Muscle layer of colon (tissue), 2 donors: ENCODE measurements at regions not wholly inside any gene's neighbourhood (a gene's known extent, or its start where the extent isn't known, plus 50 kb on each side); places are given as distances from the start of the nearest gene placed in this dataset.

Source experiments
- H3K27ac ChIP-seq: one replicate; pipeline ENCODE4 v1.7.0; 2013; ENCODE audit warnings: low read depth, mild to moderate bottlenecking, low read length, moderate library complexity
- H3K27me3 ChIP-seq, 2 donors: one replicate each; pipeline ENCODE4 v1.7.0; 2013; ENCODE audit warnings: low read length in 2 of 2, mild to moderate bottlenecking in 2 of 2; ENCODE audit not compliant: insufficient read depth in 2 of 2, control insufficient read depth in 1 of 2
- H3K36me3 ChIP-seq: one replicate; pipeline ENCODE4 v1.7.0; 2013; ENCODE audit warnings: mild to moderate bottlenecking, low read length; ENCODE audit not compliant: insufficient read depth
- H3K4me1 ChIP-seq: one replicate; pipeline ENCODE4 v1.7.0; 2013; ENCODE audit warnings: mild to moderate bottlenecking, low read length; ENCODE audit not compliant: insufficient read depth
- H3K4me3 ChIP-seq, 2 donors: one replicate each; pipeline ENCODE4 v1.7.0; 2013; ENCODE audit warnings: low read length in 2 of 2, low read depth in 1 of 2, mild to moderate bottlenecking in 1 of 2, moderate library complexity in 1 of 2
- H3K9ac ChIP-seq: one replicate; pipeline ENCODE4 v1.7.0; 2013; ENCODE audit warnings: low read length
- H3K9me3 ChIP-seq: one replicate; pipeline ENCODE4 v1.7.0; 2013; ENCODE audit warnings: mild to moderate bottlenecking, low read length
- donor health status: abdominal sarcoma.
- donor health status: Adenocarcinoma of cecum.

DNA sequence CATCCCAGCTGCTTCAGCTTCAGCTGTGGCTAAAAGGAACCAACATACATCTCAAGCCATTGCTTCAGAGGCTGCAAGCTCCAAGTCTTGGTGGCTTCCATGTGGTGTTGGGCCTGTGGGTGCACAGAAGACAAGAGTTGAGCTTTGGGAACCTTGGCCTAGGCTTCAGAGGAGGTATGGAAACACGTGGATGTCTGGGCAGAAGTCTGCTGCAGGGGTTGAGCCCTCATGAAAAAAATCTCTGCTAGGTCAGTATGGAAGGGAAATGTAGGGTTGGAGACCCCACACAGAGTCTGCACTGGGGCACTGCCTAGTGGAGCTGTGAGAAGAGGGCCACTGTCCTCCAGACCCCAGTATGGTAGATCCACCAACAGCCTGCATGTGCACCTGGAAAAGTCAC, 279.3 kb downstream of the MZT1 start:
- Histone ChIP-seq H3K27ac (no peak overlapping the region), H3K36me3 (no peaks in the 10 kb centered on the region), H3K4me3 (no peak overlapping the region)

DNA sequence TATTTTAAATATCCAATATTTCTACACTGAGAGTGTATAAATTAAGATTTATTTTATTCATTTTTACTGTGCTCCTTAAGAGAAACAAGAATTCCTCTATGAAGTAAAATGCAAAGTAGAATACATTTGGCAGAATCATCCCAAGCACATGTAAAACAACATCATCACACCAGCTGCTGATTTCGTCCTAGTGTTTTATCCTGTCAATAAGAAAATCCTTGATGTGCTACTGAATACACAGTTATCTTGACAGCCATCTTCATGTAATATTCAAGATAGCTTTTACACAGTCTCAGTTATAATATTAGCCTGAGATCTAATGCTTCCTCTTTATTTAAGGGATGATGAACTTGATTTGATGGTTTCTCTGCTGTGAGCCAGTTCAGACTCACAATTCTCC, 282.4 kb downstream of the MZT1 start:
- no peak overlapping the region for H3K4me3 ChIP-seq
- no peak overlapping the region for H3K27ac ChIP-seq

More for the DNA sequence above, 279.3 kb downstream of the MZT1 start:
- Histone ChIP-seq H3K9me3 (no peaks in the 10 kb centered on the region), H3K27me3 (no peaks in the 10 kb centered on the region), H3K4me1 (no peaks in the 10 kb centered on the region), H3K9ac (no peak overlapping the region)

DNA sequence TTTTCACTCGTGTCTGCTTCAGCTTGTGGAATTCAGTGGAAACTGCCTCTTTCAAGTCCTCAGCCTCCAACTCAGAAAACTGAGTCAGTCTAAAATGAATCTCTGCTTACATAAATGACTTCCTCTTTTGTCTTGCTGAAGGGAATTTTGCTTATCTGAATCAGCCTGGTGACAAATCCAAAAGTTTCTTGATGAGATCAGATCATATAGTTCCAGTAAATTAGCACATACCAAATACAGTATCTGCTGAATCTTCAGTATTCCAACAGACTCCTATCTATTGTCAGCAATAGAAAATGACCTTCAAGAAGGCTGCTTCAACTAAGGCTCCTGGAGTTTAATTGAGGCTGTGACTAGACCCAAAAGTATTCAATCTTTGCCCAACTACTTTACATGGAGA, 290.0 kb downstream of the MZT1 start:
- Histone ChIP-seq H3K4me1 (no peaks in the 10 kb centered on the region), H3K27me3 (no peaks in the 10 kb centered on the region), H3K4me3 (no peak overlapping the region), H3K9me3 (no peaks in the 10 kb centered on the region), H3K9ac (no peak overlapping the region), H3K27ac (no peak overlapping the region), H3K36me3 (no peaks in the 10 kb centered on the region)

More for the DNA sequence above, 282.4 kb downstream of the MZT1 start:
- no peaks in the 10 kb centered on the region for H3K4me1 ChIP-seq
- no peaks in the 10 kb centered on the region for H3K9me3 ChIP-seq
- no peaks in the 10 kb centered on the region for H3K36me3 ChIP-seq
- H3K27me3 ChIP-seq, result no peaks in the 10 kb centered on the region
- H3K9ac ChIP-seq, result no peak overlapping the region

DNA sequence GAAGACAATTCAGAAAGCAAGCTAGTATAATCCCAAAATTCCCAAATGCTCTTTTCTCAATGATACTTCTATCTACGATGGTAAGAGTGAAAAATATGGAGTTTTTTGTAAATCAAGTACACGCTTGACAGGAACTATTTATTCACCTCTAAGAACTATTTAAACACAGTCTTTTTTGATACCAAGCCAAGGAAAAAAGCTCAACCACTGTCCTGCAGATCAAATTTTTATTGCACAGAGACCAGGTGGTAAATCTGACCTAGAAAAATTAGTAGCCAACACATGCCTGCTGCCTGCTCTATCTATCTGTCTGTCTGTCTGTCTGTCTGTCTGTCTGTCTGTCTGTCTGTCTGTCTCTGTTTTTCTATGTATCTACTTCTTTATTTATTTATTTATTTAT, 292.2 kb downstream of the MZT1 start:
- H3K27ac ChIP-seq, result no peak overlapping the region
- H3K36me3 ChIP-seq, result no peaks in the 10 kb centered on the region
- no peaks in the 10 kb centered on the region for H3K4me1 ChIP-seq
- no peak overlapping the region for H3K9ac ChIP-seq
- no peaks in the 10 kb centered on the region for H3K27me3 ChIP-seq
- no peak overlapping the region for H3K4me3 ChIP-seq
- H3K9me3 ChIP-seq, result no peaks in the 10 kb centered on the region

DNA sequence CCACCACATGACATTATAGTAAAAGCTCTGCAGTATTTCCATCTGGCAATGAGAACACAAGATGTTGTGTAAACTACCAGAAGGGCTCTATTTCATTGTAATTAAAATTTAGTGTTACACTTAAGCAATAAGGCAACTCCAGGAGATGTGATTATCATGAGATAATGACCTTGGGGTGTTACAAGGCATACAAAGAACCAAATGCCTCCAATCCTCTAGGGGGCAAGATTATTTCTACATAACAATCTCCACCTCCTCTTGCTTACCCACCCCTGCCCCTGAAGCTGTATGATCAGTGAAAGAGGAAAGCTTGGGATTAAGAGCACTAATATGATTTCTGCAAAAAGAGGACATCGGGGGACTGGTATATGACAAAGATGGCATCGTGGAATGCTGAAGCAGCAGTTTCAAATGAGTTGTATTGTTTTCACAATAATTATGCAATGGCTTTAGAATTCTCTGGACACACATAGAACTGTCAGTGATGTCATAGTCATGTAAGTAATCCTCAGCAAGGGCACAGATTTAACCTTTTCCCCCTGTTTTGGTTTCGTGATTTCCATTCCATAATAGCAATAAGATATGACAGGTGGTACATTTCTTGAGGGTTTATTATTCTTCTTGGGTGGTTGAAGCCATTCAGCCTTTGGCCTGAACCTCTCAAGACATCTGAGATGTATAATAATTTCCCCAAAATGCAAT, 295.3 kb downstream of the MZT1 start:
- Histone ChIP-seq H3K4me1 (no peaks in the 10 kb centered on the region), H3K36me3 (no peaks in the 10 kb centered on the region)

DNA sequence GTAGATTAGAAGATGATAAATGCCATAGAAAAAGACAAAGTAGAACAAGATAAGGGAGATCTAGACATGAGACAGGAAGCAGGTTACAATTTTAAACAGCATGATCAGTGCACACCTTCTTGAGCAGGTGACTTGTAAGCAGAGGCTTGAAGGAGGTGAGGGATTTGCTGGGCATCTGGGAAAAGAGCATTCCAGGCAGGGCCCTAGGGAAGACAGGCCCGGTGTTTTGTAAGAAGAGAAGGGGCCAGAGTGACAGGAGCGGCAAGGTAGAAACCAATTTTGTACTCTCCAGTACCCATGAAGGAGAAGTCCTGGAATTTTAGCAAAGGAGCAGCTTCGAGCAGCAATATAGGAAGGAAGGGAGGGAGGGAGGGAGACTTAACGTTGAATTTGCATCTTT, 296.5 kb downstream of the MZT1 start:
- Histone ChIP-seq H3K27me3 (no peaks in the 10 kb centered on the region), H3K36me3 (no peaks in the 10 kb centered on the region), H3K9ac (no peak overlapping the region), H3K4me3 (no peak overlapping the region), H3K9me3 (no peaks in the 10 kb centered on the region), H3K27ac (no peak overlapping the region), H3K4me1 (no peaks in the 10 kb centered on the region)

More for the DNA sequence above, 295.3 kb downstream of the MZT1 start:
- no peak overlapping the region for H3K27ac ChIP-seq
- no peaks in the 10 kb centered on the region for H3K9me3 ChIP-seq
- no peak overlapping the region for H3K9ac ChIP-seq
- no peaks in the 10 kb centered on the region for H3K27me3 ChIP-seq
- no peak overlapping the region for H3K4me3 ChIP-seq

DNA sequence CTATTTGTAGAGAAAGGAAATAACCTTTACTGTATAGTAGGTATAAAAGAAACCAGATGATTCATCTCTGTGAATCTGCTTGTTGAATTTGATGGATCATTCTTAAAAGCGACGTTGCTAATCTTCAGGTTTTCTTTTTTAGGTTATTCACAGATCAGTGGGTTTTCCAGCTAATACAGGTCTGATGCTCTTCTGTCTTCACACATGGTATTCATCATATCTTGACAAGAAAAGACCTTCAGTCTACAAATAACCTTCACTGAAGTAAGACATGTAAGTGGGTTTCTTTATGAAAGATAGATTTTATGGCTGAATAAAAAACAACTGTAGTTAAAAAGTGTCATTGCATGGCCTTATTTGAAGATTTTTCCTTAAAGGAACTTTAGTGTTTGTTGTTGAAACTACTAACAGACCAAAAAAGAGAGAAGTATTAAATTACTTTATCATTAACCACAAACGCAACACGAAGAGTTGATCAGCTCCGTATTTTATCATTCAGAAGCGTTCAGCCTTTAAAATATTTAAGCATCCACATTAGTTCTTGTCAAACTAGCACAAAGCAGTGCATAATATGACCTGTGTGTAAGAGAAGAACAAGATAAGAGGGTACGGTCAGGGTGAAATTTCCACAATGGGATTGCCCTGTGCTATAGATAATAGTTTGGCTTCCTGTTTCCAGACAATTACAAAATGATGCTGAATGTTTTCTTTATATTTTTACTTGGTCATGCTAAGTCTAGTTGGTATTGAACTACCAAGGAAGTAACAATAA, 299.5 kb downstream of the MZT1 start:
- no peaks in the 10 kb centered on the region for H3K4me1 ChIP-seq
- no peak overlapping the region for H3K27ac ChIP-seq
- no peak overlapping the region for H3K4me3 ChIP-seq
- H3K9ac ChIP-seq, result no peak overlapping the region
- H3K9me3 ChIP-seq, result no peaks in the 10 kb centered on the region
- H3K27me3 ChIP-seq, result no peaks in the 10 kb centered on the region
- H3K36me3 ChIP-seq, result no peaks in the 10 kb centered on the region

DNA sequence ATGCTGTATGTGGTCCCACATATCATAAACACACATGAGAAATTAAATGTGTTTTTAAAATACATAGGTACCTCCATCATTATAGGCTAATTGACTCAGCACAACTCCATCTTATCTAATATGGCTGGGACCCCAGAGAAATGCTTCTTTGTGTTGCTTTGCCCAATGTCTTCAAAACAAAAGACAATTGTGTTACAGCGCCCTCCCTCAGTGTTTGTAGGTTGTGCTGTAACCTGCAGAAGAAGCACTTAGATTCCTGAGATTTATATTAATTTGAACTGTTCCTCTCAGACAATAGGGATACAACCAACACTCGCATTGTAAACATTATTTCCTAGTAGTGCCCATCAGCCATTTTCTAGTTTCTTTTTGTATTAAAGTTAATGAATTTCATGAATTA, 303.4 kb downstream of the MZT1 start:
- H3K27me3 ChIP-seq, result no peaks in the 10 kb centered on the region
- no peak overlapping the region for H3K4me3 ChIP-seq
- H3K36me3 ChIP-seq, result no peaks in the 10 kb centered on the region
- H3K27ac ChIP-seq, result no peak overlapping the region
- no peaks in the 10 kb centered on the region for H3K4me1 ChIP-seq
- no peaks in the 10 kb centered on the region for H3K9me3 ChIP-seq
- no peak overlapping the region for H3K9ac ChIP-seq

DNA sequence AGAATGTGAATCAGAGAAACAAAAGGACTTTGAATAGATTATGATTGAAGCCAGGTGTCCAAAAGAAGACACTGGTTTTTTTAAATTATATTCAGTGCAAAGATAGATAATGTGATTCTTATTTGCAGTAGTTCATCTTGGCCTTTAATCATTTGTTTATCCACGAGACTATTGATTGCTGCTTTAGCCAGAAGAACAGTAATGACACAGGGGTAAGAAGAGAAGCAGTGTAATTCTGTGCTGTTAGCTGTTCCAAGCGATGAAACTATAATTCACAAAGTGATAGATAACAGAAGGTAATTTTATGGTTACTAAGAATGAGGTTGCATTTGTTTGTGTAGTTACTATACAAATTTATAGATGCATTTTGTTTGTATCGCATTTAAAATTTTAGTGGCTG, 311.6 kb downstream of the MZT1 start:
- Histone ChIP-seq H3K9ac (no peak overlapping the region), H3K27ac (no peak overlapping the region), H3K4me3 (no peak overlapping the region), H3K4me1 (no peaks in the 10 kb centered on the region), H3K27me3 (no peaks in the 10 kb centered on the region), H3K9me3 (no peaks in the 10 kb centered on the region), H3K36me3 (no peaks in the 10 kb centered on the region)

DNA sequence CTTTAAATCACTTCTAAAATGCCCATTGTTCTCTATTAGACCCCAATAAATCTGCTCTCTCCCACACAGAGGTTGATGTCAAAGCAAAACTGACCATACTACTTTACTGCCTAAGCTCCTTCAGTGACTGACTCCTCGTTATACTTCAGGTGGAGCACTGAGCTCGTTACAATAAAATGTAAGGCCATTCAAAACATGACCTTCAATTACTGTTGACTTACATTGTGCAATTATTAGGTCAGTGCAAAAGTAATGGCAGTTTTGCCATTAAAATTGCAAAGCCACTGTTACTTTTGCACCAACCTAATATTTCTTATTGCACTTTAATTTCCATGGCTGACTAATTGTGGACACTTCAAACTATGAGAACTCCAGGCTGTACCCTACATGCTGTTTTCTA, 314.9 kb downstream of the MZT1 start:
- H3K9ac ChIP-seq, result no peak overlapping the region
- H3K4me1 ChIP-seq, result no peaks in the 10 kb centered on the region
- no peaks in the 10 kb centered on the region for H3K27me3 ChIP-seq
- H3K27ac ChIP-seq, result no peak overlapping the region
- H3K9me3 ChIP-seq, result no peaks in the 10 kb centered on the region
- no peak overlapping the region for H3K4me3 ChIP-seq
- H3K36me3 ChIP-seq, result no peaks in the 10 kb centered on the region

DNA sequence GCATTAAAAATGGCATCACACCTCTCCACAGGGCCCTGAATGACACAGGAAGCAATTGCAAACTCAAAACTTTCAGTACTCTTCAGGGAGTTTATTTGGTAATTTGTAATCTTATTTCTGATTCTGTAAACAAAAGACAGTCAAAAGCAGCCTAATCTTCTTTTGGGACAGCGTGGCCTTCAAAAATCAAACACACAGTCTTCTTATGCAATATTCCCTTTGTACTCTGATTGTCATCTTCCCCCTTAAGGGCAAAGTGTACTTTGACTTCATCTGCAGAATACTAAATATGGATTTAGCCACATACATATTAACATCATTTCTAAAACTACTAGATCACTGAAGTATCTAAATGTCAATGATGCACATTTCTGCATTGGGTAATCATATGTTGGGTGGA, 322.0 kb downstream of the MZT1 start:
- Histone ChIP-seq H3K4me3 (no peak overlapping the region), H3K4me1 (no peaks in the 10 kb centered on the region)

More for the DNA sequence above, 322.0 kb downstream of the MZT1 start:
- Histone ChIP-seq H3K27ac (no peak overlapping the region), H3K9me3 (no peaks in the 10 kb centered on the region), H3K27me3 (no peaks in the 10 kb centered on the region), H3K36me3 (no peaks in the 10 kb centered on the region), H3K9ac (no peak overlapping the region)
